HCT116 (cell line): ENCODE measurements at regions not wholly inside any gene's neighbourhood (a gene's known extent, or its start where the extent isn't known, plus 50 kb on each side); places are given as distances from the start of the nearest gene placed in this dataset.
"Not testable (repeated sequence)": the region's sequence is repeated elsewhere in the genome, so short reads cannot be mapped to it uniquely, and the experiment has no call there.

Source experiments
- ATAC-seq: fragments of 200-7000 bp; cut with Tn5 transposase; 2 replicates; pipeline ENCODE4 v1.9.1; 2020; ENCODE audit warnings: mild to moderate bottlenecking, moderate library complexity
- BruUV-seq: library from RNA; stranded (reverse); fragments of 400-500 nt; replicated peaks from 2 replicates; lab custom pipeline; 2021; lab: Mats Ljungman, UMichigan
- CTCF ChIA-PET: fragments of 300-600 bp; sonication (Branson Sonifier 250); formaldehyde crosslinking; loops from one replicate; lab custom pipeline; 2021; ENCODE audit warnings: antibody characterized with exemption; lab: Charles Lee
- POLR2A ChIA-PET: fragments of 300-600, 350-600 bp; sonication (Branson Sonifier 250); formaldehyde crosslinking; loops from one replicate; lab custom pipeline; 2021; ENCODE audit warnings: antibody characterized with exemption; lab: Charles Lee
- RAD21 ChIA-PET, 2 experiments: fragments of 300-600 bp; sonication (Branson Sonifier 250); formaldehyde crosslinking; loops; one replicate each; lab custom pipeline; 2023; ENCODE audit warnings: low total read pairs in 2 of 2; ENCODE audit not compliant: uncharacterized antibody in 2 of 2, unreplicated experiment in 2 of 2, low non-redundant PET in 1 of 2; lab: Charles Lee
- DNase-seq: peaks from one replicate; pipeline ENCODE4 v3.0.0-alpha.2; 2010; ENCODE audit warnings: low read depth, low spot score
- H2AFZ ChIP-seq: fragments of 200-600 bp; shearing (Covaris generic), sonication (generic); 2 replicates; pipeline ENCODE4 v1.6.1; 2017; ENCODE audit warnings: low read depth, mixed run types, mixed read lengths, antibody characterized with exemption, low read length; ENCODE audit not compliant: poor library complexity, severe bottlenecking
- H3K27ac ChIP-seq: 2 replicates; pipeline ENCODE4 v1.5.1; 2012; ENCODE audit warnings: low read depth, low read length
- H3K27me3 ChIP-seq: fragments of 200-600 bp; sonication (generic); 2 replicates; pipeline ENCODE4 v1.6.1; 2016; ENCODE audit warnings: mixed run types, low read length, mixed read lengths; ENCODE audit not compliant: insufficient read depth
- H3K36me3 ChIP-seq, 2 experiments: fragments of 200-500 bp in 1 of 2; fragments of 200-600 bp in 1 of 2; sonication (Bioruptor generic) in 1 of 2; sonication (generic) in 1 of 2; 2 replicates each; pipeline versions ENCODE4 v1.5.1 to v1.6.1; 2014 to 2016; ENCODE audit warnings: low read length in 2 of 2, inconsistent platforms in 1 of 2, mixed read lengths in 1 of 2, mixed run types in 1 of 2; ENCODE audit not compliant: insufficient read depth in 2 of 2, control insufficient read depth in 1 of 2
- H3K4me1 ChIP-seq, 2 experiments: fragments of 200-600 bp in 1 of 2; sonication (generic) in 1 of 2; 2 replicates each; pipeline versions ENCODE4 v1.5.1 to v1.6.1; 2012 to 2017; ENCODE audit warnings: low read length in 2 of 2, inconsistent platforms in 1 of 2, mild to moderate bottlenecking in 1 of 2, mixed read lengths in 1 of 2, mixed run types in 1 of 2, moderate library complexity in 1 of 2; ENCODE audit not compliant: insufficient read depth in 2 of 2, control insufficient read depth in 1 of 2
- H3K4me2 ChIP-seq: fragments of 200-600 bp; sonication (generic); 2 replicates; pipeline ENCODE4 v1.6.1; 2017; ENCODE audit warnings: mixed run types, low read length, mixed read lengths
- H3K4me3 ChIP-seq, 2 experiments: fragments of 200-600 bp in 1 of 2; sonication (generic) in 1 of 2; replicated peaks in 1 of 2; 2 replicates each; pipeline ENCODE4 v1.5.1; 2011 to 2016; ENCODE audit warnings: low read length in 2 of 2, control low read depth in 1 of 2, low read depth in 1 of 2, mild to moderate bottlenecking in 1 of 2, mixed read lengths in 1 of 2, mixed run types in 1 of 2
- H3K79me2 ChIP-seq: fragments of 200-600 bp; sonication (generic); 2 replicates; pipeline ENCODE4 v1.6.1; 2017; ENCODE audit warnings: mild to moderate bottlenecking, mixed run types, low read length, moderate library complexity, mixed read lengths; ENCODE audit not compliant: insufficient read depth
- H3K9ac ChIP-seq: fragments of 200-600 bp; sonication (generic); 2 replicates; pipeline ENCODE4 v1.6.1; 2016; ENCODE audit warnings: low read length, mixed read lengths
- H3K9me2 ChIP-seq: fragments of 200-600 bp; sonication (generic), shearing (Covaris generic); 2 replicates; pipeline ENCODE4 v1.6.1; 2017; ENCODE audit warnings: mixed run types, mild to moderate bottlenecking, moderate library complexity; ENCODE audit not compliant: insufficient read depth
- H3K9me3 ChIP-seq, 2 experiments: fragments of 200-500 bp in 1 of 2; fragments of 200-600 bp in 1 of 2; sonication (Bioruptor generic) in 1 of 2; sonication (generic) in 1 of 2; 2 replicates each; pipeline ENCODE4 v1.6.1; 2014 to 2017; ENCODE audit warnings: low read length in 2 of 2, mixed read lengths in 2 of 2, inconsistent platforms in 1 of 2, low read depth in 1 of 2, mild to moderate bottlenecking in 1 of 2, mixed run types in 1 of 2, moderate library complexity in 1 of 2; ENCODE audit not compliant: control insufficient read depth in 1 of 2, insufficient read depth in 1 of 2
- H4K20me1 ChIP-seq: fragments of 200-600 bp; sonication (generic), shearing (Covaris generic); 2 replicates; pipeline ENCODE4 v1.6.1; 2017; ENCODE audit warnings: mixed run types, mild to moderate bottlenecking, moderate library complexity; ENCODE audit not compliant: insufficient read depth
- EZH2 ChIP-seq: fragments of 200-600 bp; sonication (generic); IDR thresholded peaks from 2 replicates; pipeline ENCODE4 v1.6.1; 2017; ENCODE audit warnings: antibody characterized with exemption, mixed run types
- EZH2phosphoT487 ChIP-seq: fragments of 200-600 bp; IDR thresholded peaks from 2 replicates; pipeline ENCODE4 v1.6.1; 2018; ENCODE audit warnings: antibody characterized with exemption, borderline replicate concordance
- POLR2A ChIP-seq: IDR thresholded peaks from 2 replicates; pipeline ENCODE4 v1.7.0; 2011; ENCODE audit warnings: borderline replicate concordance; ENCODE audit not compliant: insufficient read depth, insufficient read length; ENCODE audit errors: extremely low read depth
- POLR2AphosphoS5 ChIP-seq: IDR thresholded peaks from 2 replicates; pipeline ENCODE4 v1.6.1; 2011; ENCODE audit warnings: mild to moderate bottlenecking, low read depth, low read length, moderate library complexity
- RAD21 ChIP-seq: IDR thresholded peaks from 2 replicates; pipeline ENCODE4 v1.6.1; 2012; ENCODE audit warnings: low read depth, mild to moderate bottlenecking
- SIN3A ChIP-seq: IDR thresholded peaks from 2 replicates; pipeline ENCODE4 v1.6.1; 2012; ENCODE audit warnings: low read depth
- SP1 ChIP-seq: IDR thresholded peaks from 2 replicates; pipeline ENCODE4 v1.6.1; 2012; ENCODE audit warnings: low read depth
- SRF ChIP-seq: IDR thresholded peaks from 2 replicates; pipeline ENCODE4 v1.6.1; 2012; ENCODE audit warnings: low read depth
- ZFX ChIP-seq: fragments of 450-650 bp; IDR thresholded peaks from 2 replicates; pipeline ENCODE4 v1.6.1; 2017
- ZNF274 ChIP-seq: fragments of 200-500 bp; sonication (Bioruptor generic); IDR thresholded peaks from 2 replicates; pipeline ENCODE4 v1.6.1; 2014; ENCODE audit warnings: mild to moderate bottlenecking, low read depth, low read length, inconsistent platforms
- intact Hi-C: fragments of 100-400 bp; cut with micrococcal nuclease; formaldehyde crosslinking; loops from 2 replicates; pipeline ENCODE4 v1.10.0; 2022
- TF ChIP-seq, protein P1 (sequence below): IDR thresholded peaks from 2 replicates; pipeline ENCODE4 v1.6.1; 2012; ENCODE audit warnings: low read depth
- TF ChIP-seq, protein P2 (sequence below): IDR thresholded peaks from 2 replicates; pipeline ENCODE4 v1.6.1; 2012

DNA sequence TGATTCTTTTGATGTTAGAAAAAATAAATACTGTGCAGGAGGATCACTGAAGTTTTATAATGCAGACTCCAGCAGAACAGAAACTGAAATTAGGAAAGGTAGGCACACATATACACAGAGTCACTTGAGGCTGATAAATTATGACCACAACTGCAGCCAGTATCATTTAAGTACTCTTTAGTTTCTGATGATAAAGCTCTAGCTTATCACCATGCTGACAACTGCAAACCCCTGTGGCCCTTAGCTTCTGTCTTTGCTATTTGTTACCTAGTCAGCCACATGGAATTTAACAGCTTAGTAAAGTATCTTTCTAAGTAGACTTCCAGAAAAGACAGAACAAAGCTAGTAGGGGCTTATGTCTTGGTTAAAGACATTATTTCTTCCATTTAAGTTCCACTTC lies 734.8 kb upstream of the CDH6 start:
- BruUV-seq, result no TSS peak
- intact Hi-C loops, result no loop called here
- H3K4me3 ChIP-seq, result no peak overlapping the region
- ChIA-PET RAD21 (no interaction called here), POLR2A (no interaction called here), CTCF (no interaction called here)
- no peak for TF ChIP-seq SP1
- TF ChIP-seq RAD21, result no peak
- no peak for TF ChIP-seq POLR2A
- TF ChIP-seq ZNF274, result no peak
- TF ChIP-seq SIN3A, result no peak
- no peak for TF ChIP-seq EZH2
- TF ChIP-seq, protein P1, sequence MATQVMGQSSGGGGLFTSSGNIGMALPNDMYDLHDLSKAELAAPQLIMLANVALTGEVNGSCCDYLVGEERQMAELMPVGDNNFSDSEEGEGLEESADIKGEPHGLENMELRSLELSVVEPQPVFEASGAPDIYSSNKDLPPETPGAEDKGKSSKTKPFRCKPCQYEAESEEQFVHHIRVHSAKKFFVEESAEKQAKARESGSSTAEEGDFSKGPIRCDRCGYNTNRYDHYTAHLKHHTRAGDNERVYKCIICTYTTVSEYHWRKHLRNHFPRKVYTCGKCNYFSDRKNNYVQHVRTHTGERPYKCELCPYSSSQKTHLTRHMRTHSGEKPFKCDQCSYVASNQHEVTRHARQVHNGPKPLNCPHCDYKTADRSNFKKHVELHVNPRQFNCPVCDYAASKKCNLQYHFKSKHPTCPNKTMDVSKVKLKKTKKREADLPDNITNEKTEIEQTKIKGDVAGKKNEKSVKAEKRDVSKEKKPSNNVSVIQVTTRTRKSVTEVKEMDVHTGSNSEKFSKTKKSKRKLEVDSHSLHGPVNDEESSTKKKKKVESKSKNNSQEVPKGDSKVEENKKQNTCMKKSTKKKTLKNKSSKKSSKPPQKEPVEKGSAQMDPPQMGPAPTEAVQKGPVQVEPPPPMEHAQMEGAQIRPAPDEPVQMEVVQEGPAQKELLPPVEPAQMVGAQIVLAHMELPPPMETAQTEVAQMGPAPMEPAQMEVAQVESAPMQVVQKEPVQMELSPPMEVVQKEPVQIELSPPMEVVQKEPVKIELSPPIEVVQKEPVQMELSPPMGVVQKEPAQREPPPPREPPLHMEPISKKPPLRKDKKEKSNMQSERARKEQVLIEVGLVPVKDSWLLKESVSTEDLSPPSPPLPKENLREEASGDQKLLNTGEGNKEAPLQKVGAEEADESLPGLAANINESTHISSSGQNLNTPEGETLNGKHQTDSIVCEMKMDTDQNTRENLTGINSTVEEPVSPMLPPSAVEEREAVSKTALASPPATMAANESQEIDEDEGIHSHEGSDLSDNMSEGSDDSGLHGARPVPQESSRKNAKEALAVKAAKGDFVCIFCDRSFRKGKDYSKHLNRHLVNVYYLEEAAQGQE, result no peak
- TF ChIP-seq SRF, result no peak
- TF ChIP-seq POLR2AphosphoS5, result no peak
- no peak for TF ChIP-seq EZH2phosphoT487
- TF ChIP-seq ZFX, result no peak
- TF ChIP-seq, protein P2, sequence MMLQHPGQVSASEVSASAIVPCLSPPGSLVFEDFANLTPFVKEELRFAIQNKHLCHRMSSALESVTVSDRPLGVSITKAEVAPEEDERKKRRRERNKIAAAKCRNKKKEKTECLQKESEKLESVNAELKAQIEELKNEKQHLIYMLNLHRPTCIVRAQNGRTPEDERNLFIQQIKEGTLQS, result no peak
- no peak overlapping the region for H2AFZ ChIP-seq
- H3K9ac ChIP-seq, result no peak overlapping the region
- no peak for ATAC-seq
- no peaks in the 10 kb centered on the region for H3K9me2 ChIP-seq
- no peak overlapping the region for H3K27ac ChIP-seq
- no peaks in the 10 kb centered on the region for H3K36me3 ChIP-seq
- H3K4me1 ChIP-seq, result no peaks in the 10 kb centered on the region
- no peak for DNase-seq
- peaks cover 11 to 20% of the 10 kb centered on the region in 2 experiments; a peak in 3 of 4 replicates for H3K9me3 ChIP-seq
- H3K79me2 ChIP-seq, result no peaks in the 10 kb centered on the region
- H3K27me3 ChIP-seq, result no peaks in the 10 kb centered on the region
- H3K4me2 ChIP-seq, result no peak overlapping the region
- no peaks in the 10 kb centered on the region for H4K20me1 ChIP-seq

DNA sequence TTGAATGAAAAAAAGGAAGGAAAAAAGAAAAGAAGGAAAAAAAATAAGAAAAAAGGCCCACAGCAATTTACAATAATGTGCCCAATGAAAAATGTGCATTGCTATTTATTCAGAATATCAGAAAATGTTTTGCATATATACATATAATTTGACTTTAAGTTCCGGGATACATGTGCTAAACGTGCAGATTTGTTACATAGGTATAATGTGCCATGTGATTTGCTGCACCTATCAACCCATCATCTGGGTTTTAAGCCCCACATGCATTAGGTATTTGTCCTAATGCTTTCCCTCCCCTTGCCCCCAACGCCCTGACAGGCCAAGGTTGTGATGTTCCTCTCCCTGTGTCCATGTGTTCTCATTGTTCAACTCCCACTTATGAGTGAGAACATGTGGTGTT lies 738.0 kb upstream of the CDH6 start:
- CTCF ChIA-PET, H3K9ac ChIP-seq, H4K20me1 ChIP-seq, H3K4me2 ChIP-seq, H3K4me1 ChIP-seq, H2AFZ ChIP-seq, ATAC-seq, H3K27me3 ChIP-seq, H3K79me2 ChIP-seq, H3K4me3 ChIP-seq, BruUV-seq, H3K36me3 ChIP-seq, H3K9me2 ChIP-seq, intact Hi-C loops, DNase-seq, RAD21 ChIA-PET, H3K27ac ChIP-seq, POLR2A ChIA-PET: not testable (repeated sequence)
- peaks cover 5 to 23% of the 10 kb centered on the region in 2 experiments; a peak in 2 of 4 replicates for H3K9me3 ChIP-seq
